AG09309 (cell line): ENCODE measurements at regions not wholly inside any gene's neighbourhood (a gene's known extent, or its start where the extent isn't known, plus 50 kb on each side); places are given as distances from the start of the nearest gene placed in this dataset.

Source experiments
- DNase-seq: peaks from one replicate; pipeline ENCODE4 v3.0.0-alpha.2; 2010; ENCODE audit warnings: low read depth
- H3K4me3 ChIP-seq: 2 replicates; pipeline ENCODE4 v1.5.1; 2011; ENCODE audit warnings: mild to moderate bottlenecking, low read depth, low read length, moderate library complexity; ENCODE audit not compliant: control insufficient read depth
- TF ChIP-seq, protein P1 (sequence below): IDR thresholded peaks from 2 replicates; pipeline ENCODE4 v1.5.1; 2011; ENCODE audit warnings: mild to moderate bottlenecking, low read depth, low read length, inconsistent platforms; ENCODE audit not compliant: insufficient read depth, control insufficient read depth; ENCODE audit errors: missing control alignments

DNA sequence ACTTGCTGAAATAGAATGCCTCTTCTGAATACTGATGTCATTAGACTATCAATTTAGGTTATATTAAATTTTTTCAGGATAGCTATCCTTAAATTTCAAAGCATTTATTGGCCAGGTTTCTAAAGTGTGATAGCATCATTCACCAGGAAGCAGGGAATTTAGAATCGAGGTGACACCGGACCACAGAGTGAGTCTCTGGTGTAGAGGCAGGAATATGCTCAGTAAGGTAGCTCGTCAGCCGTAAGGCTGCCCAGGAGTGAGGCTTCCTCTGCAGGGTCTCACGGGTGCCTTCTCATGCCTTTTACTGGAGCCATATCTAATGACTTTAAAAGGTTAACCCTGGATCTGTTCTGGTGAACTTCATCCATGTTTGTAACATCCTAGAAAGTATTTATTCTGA is 170.8 kb upstream of the KLF14 start:
- no peak for DNase-seq
- TF ChIP-seq, protein P1, sequence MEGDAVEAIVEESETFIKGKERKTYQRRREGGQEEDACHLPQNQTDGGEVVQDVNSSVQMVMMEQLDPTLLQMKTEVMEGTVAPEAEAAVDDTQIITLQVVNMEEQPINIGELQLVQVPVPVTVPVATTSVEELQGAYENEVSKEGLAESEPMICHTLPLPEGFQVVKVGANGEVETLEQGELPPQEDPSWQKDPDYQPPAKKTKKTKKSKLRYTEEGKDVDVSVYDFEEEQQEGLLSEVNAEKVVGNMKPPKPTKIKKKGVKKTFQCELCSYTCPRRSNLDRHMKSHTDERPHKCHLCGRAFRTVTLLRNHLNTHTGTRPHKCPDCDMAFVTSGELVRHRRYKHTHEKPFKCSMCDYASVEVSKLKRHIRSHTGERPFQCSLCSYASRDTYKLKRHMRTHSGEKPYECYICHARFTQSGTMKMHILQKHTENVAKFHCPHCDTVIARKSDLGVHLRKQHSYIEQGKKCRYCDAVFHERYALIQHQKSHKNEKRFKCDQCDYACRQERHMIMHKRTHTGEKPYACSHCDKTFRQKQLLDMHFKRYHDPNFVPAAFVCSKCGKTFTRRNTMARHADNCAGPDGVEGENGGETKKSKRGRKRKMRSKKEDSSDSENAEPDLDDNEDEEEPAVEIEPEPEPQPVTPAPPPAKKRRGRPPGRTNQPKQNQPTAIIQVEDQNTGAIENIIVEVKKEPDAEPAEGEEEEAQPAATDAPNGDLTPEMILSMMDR, result no peak
- no peak overlapping the region for H3K4me3 ChIP-seq

DNA sequence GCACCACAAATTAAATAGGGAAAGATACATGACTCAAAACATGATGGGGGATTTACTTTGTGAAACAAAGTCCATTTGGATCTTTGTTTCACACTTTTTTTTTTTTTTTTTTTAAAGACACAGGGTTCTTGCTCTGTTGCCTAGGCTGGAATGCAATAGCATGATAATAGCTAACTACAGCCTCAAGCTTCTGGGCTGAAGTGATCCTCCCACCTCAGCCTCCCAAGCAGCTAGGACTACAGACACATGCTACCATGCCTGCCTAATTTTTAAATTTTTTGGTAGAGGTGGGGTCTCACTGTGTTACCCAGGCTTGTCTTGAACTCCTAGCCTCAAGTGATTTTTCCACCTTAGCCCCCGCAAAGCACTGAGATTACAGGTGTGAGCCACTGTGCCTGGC is 172.6 kb upstream of the KLF14 start:
- TF ChIP-seq, protein P1, result no peak
- no peak for DNase-seq
- no peak overlapping the region for H3K4me3 ChIP-seq

DNA sequence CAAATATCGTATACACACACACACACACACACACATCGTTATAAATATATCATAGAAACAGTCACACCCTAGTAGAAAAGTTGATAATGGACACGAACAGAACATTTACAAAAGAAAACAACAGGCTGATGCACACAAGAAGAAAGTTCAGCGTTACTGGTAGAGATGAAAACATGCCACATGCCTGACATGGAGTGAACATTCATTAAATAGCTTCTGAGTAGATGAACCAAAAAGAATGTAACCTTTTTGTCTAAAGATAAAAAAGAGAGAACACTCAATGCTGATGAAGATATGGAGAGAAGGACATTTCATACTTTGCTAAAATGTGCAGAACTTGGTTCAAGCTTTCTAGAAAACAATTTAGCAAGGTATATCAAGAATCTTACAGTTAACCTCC is 173.4 kb upstream of the KLF14 start:
- TF ChIP-seq, protein P1, result no peak
- DNase-seq, result no peak
- H3K4me3 ChIP-seq, result no peak overlapping the region; the same call in 1 of the 2 replicates

DNA sequence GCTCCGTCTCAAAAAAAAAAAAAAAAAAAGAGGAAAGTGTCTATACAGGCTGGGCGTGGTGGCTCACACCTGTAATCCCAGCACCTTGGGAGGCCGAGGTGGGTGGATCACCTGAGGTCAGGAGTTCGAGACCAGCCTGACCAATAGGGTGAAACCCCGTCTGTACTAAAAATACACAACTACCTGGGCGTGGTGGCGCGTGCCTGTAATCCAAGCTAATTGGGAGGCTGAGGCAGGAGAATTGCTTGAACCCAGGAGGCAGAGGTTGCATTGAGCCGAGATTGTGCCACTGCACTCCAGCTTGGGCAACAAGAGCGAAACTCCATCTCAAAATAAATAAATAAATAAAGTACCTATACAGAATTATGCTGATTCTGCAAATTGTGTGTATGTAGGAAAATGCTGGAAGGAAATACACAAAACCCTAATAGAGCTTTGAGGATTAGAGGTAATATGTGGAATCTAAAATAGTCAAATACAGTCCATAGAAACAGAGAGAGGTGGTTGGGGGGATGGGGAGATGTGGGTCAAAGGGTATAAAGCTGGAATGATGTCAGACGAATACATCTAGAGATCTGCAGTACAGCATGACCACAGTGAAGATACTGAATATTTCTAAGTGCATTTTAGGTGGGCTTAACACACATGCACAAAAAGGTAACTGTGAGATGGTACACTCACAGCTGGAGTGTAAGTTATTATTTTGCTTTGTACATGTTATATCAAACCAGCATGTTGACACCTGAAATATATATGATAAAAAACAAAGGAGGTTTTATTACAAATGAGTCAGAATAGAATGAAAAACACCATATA is 174.5 kb upstream of the KLF14 start:
- TF ChIP-seq, protein P1, result no peak
- H3K4me3 ChIP-seq, result peak overlapping the region; percentile 68
- no peak for DNase-seq

DNA sequence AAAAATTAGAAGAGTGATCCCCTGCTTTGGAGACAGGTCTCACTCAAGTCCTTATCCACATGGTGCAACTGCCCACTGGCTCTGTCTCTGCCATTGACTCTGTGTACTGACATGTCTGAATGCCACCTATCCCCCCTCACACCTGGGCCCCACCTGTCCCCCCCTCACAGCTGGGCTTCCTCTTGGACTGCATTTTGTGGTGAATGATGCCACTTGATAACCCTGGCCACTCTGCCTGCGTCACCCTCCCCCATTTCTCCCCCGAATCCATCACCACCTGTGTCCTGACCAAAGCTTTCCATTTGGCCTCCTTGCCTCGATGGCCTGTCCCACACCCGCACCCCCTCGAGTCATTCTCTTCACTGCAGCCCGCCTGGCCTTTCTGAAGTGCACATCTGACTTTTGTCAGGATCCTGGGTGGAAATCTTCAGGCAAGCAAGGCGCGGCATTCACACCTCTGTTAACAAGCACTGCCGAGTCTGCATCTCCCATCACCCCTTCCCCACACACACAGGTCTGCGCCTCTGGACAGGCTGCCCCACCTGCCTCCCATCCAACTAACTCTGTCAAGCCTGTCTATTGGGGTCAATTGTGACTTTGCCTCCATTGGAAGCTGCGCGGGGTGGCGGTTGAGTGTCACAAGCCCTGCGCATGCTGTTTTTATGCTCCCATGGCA is 175.3 kb upstream of the KLF14 start:
- TF ChIP-seq, protein P1, result no peak
- no peak for DNase-seq
- H3K4me3 ChIP-seq, result peak overlapping the region; percentile 68

DNA sequence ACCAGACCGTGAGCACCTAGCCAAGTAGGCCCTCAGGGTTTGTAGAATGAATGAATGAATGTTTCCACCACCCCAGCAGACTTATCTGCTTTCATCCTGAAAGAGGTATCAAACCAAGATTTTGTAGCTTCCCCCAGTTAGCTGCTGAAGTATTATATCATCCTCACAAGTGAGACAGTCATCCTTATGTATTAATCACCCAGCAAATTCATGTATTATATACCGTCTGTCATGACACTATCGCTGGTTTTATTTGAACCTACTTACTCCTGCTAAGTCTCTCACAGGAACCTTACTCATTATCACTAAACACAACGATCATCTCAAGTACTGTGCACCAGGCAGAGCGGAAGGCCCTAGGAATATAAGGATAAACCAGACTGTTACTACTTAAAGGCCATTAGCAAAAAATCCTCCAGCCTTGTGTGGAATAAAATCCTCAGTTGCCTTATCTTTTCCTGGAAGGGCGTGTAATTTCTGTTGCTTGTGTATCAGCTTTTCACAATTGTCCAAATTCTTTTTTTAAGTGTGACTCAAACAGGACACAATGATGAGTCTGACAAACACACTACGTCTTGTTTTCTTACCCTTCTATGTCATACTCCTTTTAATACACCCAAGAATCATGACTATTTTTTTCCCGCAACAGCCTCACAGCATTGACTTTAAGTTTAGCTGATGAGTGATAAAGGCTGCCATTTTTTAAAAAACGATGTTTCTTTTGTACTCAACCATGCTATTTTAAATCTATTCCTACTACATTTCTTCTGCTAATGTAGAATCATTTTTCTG is 176.1 kb upstream of the KLF14 start:
- TF ChIP-seq, protein P1, result no peak
- peak overlapping the region; percentile 68 for H3K4me3 ChIP-seq
- DNase-seq, result no peak
